AG09309 (cell line): ENCODE measurements at regions not wholly inside any gene's neighbourhood (a gene's known extent, or its start where the extent isn't known, plus 50 kb on each side); places are given as distances from the start of the nearest gene placed in this dataset.

Experiments used
- DNase-seq: peaks from one replicate; pipeline ENCODE4 v3.0.0-alpha.2; 2010; ENCODE audit warnings: low read depth
- H3K4me3 ChIP-seq: 2 replicates; pipeline ENCODE4 v1.5.1; 2011; ENCODE audit warnings: mild to moderate bottlenecking, low read depth, low read length, moderate library complexity; ENCODE audit not compliant: control insufficient read depth
- TF ChIP-seq, protein P1 (sequence below): IDR thresholded peaks from 2 replicates; pipeline ENCODE4 v1.5.1; 2011; ENCODE audit warnings: mild to moderate bottlenecking, low read depth, low read length, inconsistent platforms; ENCODE audit not compliant: insufficient read depth, control insufficient read depth; ENCODE audit errors: missing control alignments

DNA sequence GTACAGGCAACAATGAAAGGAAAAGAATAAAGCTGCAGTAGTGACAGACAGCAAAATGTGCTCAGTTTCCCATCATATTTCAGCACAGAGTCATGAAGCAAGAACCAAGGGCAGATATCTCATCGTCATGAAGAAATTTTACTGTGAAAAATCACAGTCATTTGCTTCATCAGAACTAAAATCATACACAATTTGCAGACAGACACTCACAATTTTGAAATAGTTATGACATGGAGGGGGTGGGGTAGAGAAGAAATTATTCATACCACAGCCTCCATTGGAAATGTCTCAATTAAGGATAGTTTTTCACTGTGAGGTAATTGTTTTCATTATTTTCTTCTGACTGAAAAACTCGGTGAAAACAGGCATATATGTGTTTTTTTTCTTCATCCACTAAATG lies 78.8 kb upstream of the CNTN3 start:
- DNase-seq = no peak
- TF ChIP-seq, protein P1, sequence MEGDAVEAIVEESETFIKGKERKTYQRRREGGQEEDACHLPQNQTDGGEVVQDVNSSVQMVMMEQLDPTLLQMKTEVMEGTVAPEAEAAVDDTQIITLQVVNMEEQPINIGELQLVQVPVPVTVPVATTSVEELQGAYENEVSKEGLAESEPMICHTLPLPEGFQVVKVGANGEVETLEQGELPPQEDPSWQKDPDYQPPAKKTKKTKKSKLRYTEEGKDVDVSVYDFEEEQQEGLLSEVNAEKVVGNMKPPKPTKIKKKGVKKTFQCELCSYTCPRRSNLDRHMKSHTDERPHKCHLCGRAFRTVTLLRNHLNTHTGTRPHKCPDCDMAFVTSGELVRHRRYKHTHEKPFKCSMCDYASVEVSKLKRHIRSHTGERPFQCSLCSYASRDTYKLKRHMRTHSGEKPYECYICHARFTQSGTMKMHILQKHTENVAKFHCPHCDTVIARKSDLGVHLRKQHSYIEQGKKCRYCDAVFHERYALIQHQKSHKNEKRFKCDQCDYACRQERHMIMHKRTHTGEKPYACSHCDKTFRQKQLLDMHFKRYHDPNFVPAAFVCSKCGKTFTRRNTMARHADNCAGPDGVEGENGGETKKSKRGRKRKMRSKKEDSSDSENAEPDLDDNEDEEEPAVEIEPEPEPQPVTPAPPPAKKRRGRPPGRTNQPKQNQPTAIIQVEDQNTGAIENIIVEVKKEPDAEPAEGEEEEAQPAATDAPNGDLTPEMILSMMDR = no peak
- no peak overlapping the region for H3K4me3 ChIP-seq

DNA sequence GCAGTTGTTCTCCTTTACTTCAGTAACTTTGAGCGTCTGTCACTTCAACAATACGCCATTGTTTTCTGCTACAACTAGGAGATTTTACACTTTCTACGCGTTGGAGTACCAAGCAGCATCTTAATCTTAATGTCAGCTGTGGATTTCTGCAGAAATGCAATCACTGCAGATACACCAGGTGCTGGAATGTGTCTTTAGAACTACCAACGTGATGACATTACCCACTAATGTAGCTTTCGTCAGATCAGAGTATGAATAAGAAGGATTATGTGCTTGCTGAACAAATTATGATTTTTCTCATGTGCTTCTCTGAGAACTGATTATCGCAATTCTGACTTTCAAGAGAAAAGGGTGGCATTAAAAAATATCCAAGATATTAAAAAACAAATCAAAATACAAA lies 77.5 kb upstream of the CNTN3 start:
- DNase-seq = no peak
- TF ChIP-seq, protein P1 = no peak
- no peak overlapping the region for H3K4me3 ChIP-seq

DNA sequence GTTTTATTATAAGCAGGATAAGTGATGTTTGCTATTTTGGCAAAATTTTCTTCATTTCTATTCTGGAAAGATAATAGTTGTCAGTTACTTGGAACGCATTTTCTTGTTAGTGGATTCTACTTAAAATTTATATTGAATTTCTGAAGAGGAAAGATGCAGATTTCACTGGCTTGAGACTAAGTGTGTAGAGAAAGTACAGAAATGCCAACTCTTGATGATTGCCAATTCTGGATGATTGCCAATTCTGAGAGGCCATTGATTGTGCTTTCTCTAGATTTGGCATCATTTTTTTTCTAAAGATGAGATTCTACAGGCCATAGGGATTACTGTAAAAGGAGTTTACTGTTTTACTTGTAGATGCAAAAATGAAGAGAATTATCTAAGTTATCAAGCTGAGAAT lies 58.9 kb upstream of the CNTN3 start:
- no peak for DNase-seq
- no peak overlapping the region for H3K4me3 ChIP-seq
- TF ChIP-seq, protein P1 = no peak

DNA sequence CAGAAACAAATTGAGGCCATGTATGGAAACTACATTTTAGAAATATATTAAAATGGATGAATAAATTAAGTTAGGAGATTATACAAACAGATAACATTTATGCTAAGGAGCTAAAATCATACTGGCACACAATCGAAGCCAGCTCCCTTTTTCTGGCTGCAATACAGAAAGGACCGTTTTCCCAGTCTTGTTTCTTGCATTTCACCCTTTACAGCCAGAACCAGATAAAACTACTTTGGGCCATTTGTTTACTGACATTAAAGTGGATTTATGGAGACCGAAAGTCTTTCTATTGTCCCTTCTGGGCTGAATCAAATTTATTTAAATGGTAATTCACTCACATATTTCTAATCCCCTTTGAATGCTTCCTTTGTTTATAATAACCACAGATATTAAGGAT lies 50.1 kb upstream of the CNTN3 start:
- TF ChIP-seq, protein P1 = no peak
- no peak overlapping the region for H3K4me3 ChIP-seq

More for the DNA sequence above, 50.1 kb upstream of the CNTN3 start:
- DNase-seq = no peak
